AG09319 (cell line): ENCODE measurements at regions not wholly inside any gene's neighbourhood (a gene's known extent, or its start where the extent isn't known, plus 50 kb on each side); places are given as distances from the start of the nearest gene placed in this dataset.

Experiments used
- DNase-seq: peaks from one replicate; pipeline ENCODE4 v3.0.0-alpha.2; 2010; ENCODE audit warnings: low read depth; ENCODE audit errors: extremely low read depth
- CTCF ChIP-seq: IDR thresholded peaks from 2 replicates; pipeline ENCODE4 v1.5.1; 2011; ENCODE audit warnings: low read depth, mild to moderate bottlenecking, inconsistent platforms, low read length, moderate library complexity

GRCh38 chr18:75863696-75864095 lies 436.2 kb upstream of the SMIM21 start:
- no peak for TF ChIP-seq CTCF
- DNase-seq = no peak

- no peak for DNase-seq
- TF ChIP-seq CTCF = no peak
Observed at GRCh38 chr18:75862458-75862857, 435.0 kb upstream of the SMIM21 start.

DNA sequence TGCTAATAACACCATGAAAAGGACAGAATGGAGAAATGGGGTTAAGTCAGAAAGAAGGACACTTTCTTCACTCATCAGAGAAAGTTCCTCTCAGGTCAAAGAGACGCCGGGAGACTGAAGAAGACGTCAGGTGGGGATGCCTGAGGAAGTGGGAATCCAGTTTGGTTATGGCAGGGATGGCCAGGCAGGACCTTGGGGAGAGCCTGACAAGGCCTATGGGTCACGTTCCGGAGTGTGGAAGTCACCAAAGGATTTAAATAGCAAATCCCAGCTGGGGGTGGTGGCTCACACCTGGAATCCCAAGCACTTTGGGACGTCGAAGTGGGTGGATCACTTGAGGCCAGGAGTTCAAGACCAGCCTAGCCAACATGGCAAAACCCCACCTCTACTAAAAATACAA lies 432.7 kb upstream of the SMIM21 start:
- no peak for TF ChIP-seq CTCF
- no peak for DNase-seq

DNA sequence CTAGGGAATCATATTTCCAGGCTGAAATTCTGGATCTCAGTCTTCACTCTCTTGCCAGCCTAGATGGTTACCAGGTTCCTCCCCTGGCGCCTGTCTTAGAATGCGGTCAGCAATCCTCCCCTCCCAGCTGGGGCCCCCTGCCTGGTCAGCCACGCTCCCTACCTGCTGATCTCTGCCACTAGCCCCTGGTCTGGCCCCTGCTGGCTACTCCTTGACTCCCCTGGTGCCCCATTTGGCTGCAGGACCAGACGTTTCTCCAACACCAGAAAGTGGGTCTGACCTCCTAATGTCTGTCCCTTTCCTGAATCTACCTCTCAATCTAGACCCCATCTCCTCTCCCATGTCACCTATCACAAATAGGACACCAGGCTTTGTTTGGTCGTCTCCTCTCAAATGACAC lies 432.0 kb upstream of the SMIM21 start:
- DNase-seq = no peak
- TF ChIP-seq CTCF = no peak

GRCh38 chr18:75858754-75859153 lies 431.3 kb upstream of the SMIM21 start:
- no peak for DNase-seq
- TF ChIP-seq CTCF = no peak

- DNase-seq = no peak
- TF ChIP-seq CTCF = no peak
Observed at GRCh38 chr18:75857558-75857957, 430.1 kb upstream of the SMIM21 start.

- no peak for TF ChIP-seq CTCF
- DNase-seq = no peak
Observed at GRCh38 chr18:75854808-75855207, 427.3 kb upstream of the SMIM21 start.
